ENCODE measurements at regions not wholly inside any gene's neighbourhood (a gene's known extent, or its start where the extent isn't known, plus 50 kb on each side); places are given as distances from the start of the nearest gene placed in this dataset.
"Not testable (repeated sequence)": the region's sequence is repeated elsewhere in the genome, so short reads cannot be mapped to it uniquely, and the experiment has no call there.

- Mint-ChIP-seq H3K4me3 (no peak overlapping the region), H3K4me1 (peaks cover 11% of the 10 kb centered on the region), H3K27me3 (peaks cover 34% of the 10 kb centered on the region), H3K36me3 (ENCODE audit: low read depth) (peaks cover 4% of the 10 kb centered on the region), H3K27ac (no peak overlapping the region)
- no peaks in the 10 kb centered on the region for H3K9me3 ChIP-seq (ENCODE audit: control insufficient read depth, low read length, poor library complexity, severe bottlenecking)
- DNase-seq (no peak), ATAC-seq (no peak)
These were observed 59.4 kb upstream of the PAX7 start for GRCh38 chr1:18571275-18571674.

- H3K9me3 ChIP-seq (ENCODE audit: control insufficient read depth, low read length, poor library complexity, severe bottlenecking): no peaks in the 10 kb centered on the region
- ATAC-seq (no peak), DNase-seq (no peak)
- Mint-ChIP-seq H3K4me1 (peaks cover 11% of the 10 kb centered on the region), H3K27me3 (peaks cover 34% of the 10 kb centered on the region), H3K4me3 (no peak overlapping the region), H3K36me3 (ENCODE audit: low read depth) (peaks cover 4% of the 10 kb centered on the region), H3K27ac (no peak overlapping the region)
These were observed 58.4 kb upstream of the PAX7 start for GRCh38 chr1:18572022-18572880.

- Mint-ChIP-seq H3K27me3 (peaks cover 28% of the 10 kb centered on the region), H3K27ac (no peak overlapping the region), H3K36me3 (ENCODE audit: low read depth) (peaks cover 4% of the 10 kb centered on the region), H3K4me1 (peaks cover 11% of the 10 kb centered on the region), H3K4me3 (no peak overlapping the region)
- H3K9me3 ChIP-seq (ENCODE audit: control insufficient read depth, low read length, poor library complexity, severe bottlenecking): no peaks in the 10 kb centered on the region
- DNase-seq (no peak), ATAC-seq (no peak)
These were observed 57.5 kb upstream of the PAX7 start for GRCh38 chr1:18573170-18573569.

- Mint-ChIP-seq H3K4me3 (no peak overlapping the region), H3K27me3 (peaks cover 24% of the 10 kb centered on the region)
These were observed 55.9 kb upstream of the PAX7 start for GRCh38 chr1:18574754-18575153.

GRCh38 chr1:18575620-18576019 is 55.0 kb upstream of the PAX7 start:
- Mint-ChIP-seq H3K4me1 (peaks cover 8% of the 10 kb centered on the region), H3K27ac (no peak overlapping the region), H3K36me3 (ENCODE audit: low read depth) (peaks cover 4% of the 10 kb centered on the region), H3K4me3 (no peak overlapping the region), H3K27me3 (peaks cover 25% of the 10 kb centered on the region)
- ATAC-seq (no peak), DNase-seq (peak in 1 of 3 donors; percentile 34)
- no peaks in the 10 kb centered on the region for H3K9me3 ChIP-seq (ENCODE audit: control insufficient read depth, low read length, poor library complexity, severe bottlenecking)

More at GRCh38 chr1:18574754-18575153, 55.9 kb upstream of the PAX7 start:
- DNase-seq (no peak), ATAC-seq (no peak)
- peaks cover 4% of the 10 kb centered on the region for H3K36me3 Mint-ChIP-seq (ENCODE audit: low read depth)
- no peak overlapping the region for H3K27ac Mint-ChIP-seq
- H3K9me3 ChIP-seq (ENCODE audit: control insufficient read depth, low read length, poor library complexity, severe bottlenecking): no peaks in the 10 kb centered on the region
- peaks cover 10% of the 10 kb centered on the region for H3K4me1 Mint-ChIP-seq

GRCh38 chr1:18578271-18578670 is 52.4 kb upstream of the PAX7 start:
- H3K36me3 Mint-ChIP-seq (ENCODE audit: low read depth): peaks cover 2% of the 10 kb centered on the region
- H3K9me3 ChIP-seq (ENCODE audit: control insufficient read depth, low read length, poor library complexity, severe bottlenecking): no peaks in the 10 kb centered on the region
- no peak overlapping the region for H3K27ac Mint-ChIP-seq
- DNase-seq (no peak), ATAC-seq (no peak)
- H3K4me3 Mint-ChIP-seq: no peak overlapping the region
- peaks cover 29% of the 10 kb centered on the region for H3K27me3 Mint-ChIP-seq
- H3K4me1 Mint-ChIP-seq: peaks cover 6% of the 10 kb centered on the region

GRCh38 chr1:18579267-18579666 is 51.4 kb upstream of the PAX7 start:
- not testable (repeated sequence) for H3K4me1 Mint-ChIP-seq; ATAC-seq; H3K36me3 Mint-ChIP-seq (ENCODE audit: low read depth); DNase-seq; H3K4me3 Mint-ChIP-seq; H3K9me3 ChIP-seq (ENCODE audit: control insufficient read depth, low read length, poor library complexity, severe bottlenecking); H3K27ac Mint-ChIP-seq
- H3K27me3 Mint-ChIP-seq: peaks cover 32% of the 10 kb centered on the region

- ATAC-seq (no peak), DNase-seq (no peak)
- H3K9me3 ChIP-seq (ENCODE audit: control insufficient read depth, low read length, poor library complexity, severe bottlenecking): no peaks in the 10 kb centered on the region
- Mint-ChIP-seq H3K36me3 (ENCODE audit: low read depth) (no peaks in the 10 kb centered on the region), H3K27ac (no peak overlapping the region), H3K4me1 (peaks cover 2% of the 10 kb centered on the region), H3K27me3 (peaks cover 40% of the 10 kb centered on the region), H3K4me3 (no peak overlapping the region)
These were observed 50.6 kb upstream of the PAX7 start for GRCh38 chr1:18580047-18580446.

GRCh38 chr1:18580691-18581419 is 49.8 kb upstream of the PAX7 start:
- no peaks in the 10 kb centered on the region for H3K9me3 ChIP-seq (ENCODE audit: control insufficient read depth, low read length, poor library complexity, severe bottlenecking)
- no peaks in the 10 kb centered on the region for H3K36me3 Mint-ChIP-seq (ENCODE audit: low read depth)
- peaks cover 47% of the 10 kb centered on the region for H3K27me3 Mint-ChIP-seq
- no peak overlapping the region for H3K27ac Mint-ChIP-seq
- no peak overlapping the region for H3K4me3 Mint-ChIP-seq
- H3K4me1 Mint-ChIP-seq: no peaks in the 10 kb centered on the region
- DNase-seq (no peak), ATAC-seq (no peak)
